Adrenal gland (tissue), 9 donors: ENCODE measurements at regions not wholly inside any gene's neighbourhood (a gene's known extent, or its start where the extent isn't known, plus 50 kb on each side); places are given as distances from the start of the nearest gene placed in this dataset.

ENCODE experiments used
- DNase-seq, 7 donors: peaks; one replicate each; pipeline ENCODE4 v3.0.0-alpha.2; 2019 to 2020
- H3K27ac ChIP-seq, 5 donors: fragments of 200-600 bp; sonication (generic) in 4 of 5; 1 replicate in 3 of 5; 2 replicates in 2 of 5; pipeline versions ENCODE4 v1.5.1 to v1.8.0; 2016 to 2020; ENCODE audit warnings: mild to moderate bottlenecking in 1 of 5
- H3K27me3 ChIP-seq: fragments of 200-600 bp; 2 replicates; pipeline ENCODE4 v1.8.0; 2021
- H3K36me3 ChIP-seq, 2 donors: fragments of 200-600 bp; replicated peaks in 1 of 2; 1 replicate in 1 of 2; 2 replicates in 1 of 2; pipeline versions ENCODE4 v1.5.1 to v1.8.0; 2018 to 2022
- H3K4me1 ChIP-seq, 2 donors: fragments of 200-600 bp; replicated peaks in 1 of 2; 1 replicate in 1 of 2; 2 replicates in 1 of 2; pipeline versions ENCODE4 v1.5.1 to v1.8.0; 2018 to 2021
- H3K4me3 ChIP-seq, 4 donors: fragments of 200-600 bp; sonication (generic) in 3 of 4; one replicate each; pipeline ENCODE4 v1.5.1; 2016 to 2018
- H3K9me3 ChIP-seq, 3 donors: fragments of 200-600 bp; sonication (generic) in 1 of 3; replicated peaks in 1 of 3; 1 replicate in 2 of 3; 2 replicates in 1 of 3; pipeline versions ENCODE4 v1.5.1 to v1.8.0; 2016 to 2021
- CTCF ChIP-seq, 6 experiments: fragments of 450-650 bp in 4 of 6; fragments of 200-600 bp in 2 of 6; sonication (generic) in 1 of 6; IDR thresholded peaks; 1 replicate in 5 of 6; 2 replicates in 1 of 6; pipeline versions ENCODE4 v1.5.1 to v1.8.0; 2016 to 2021; ENCODE audit warnings: antibody characterized with exemption in 6 of 6, mild to moderate bottlenecking in 2 of 6, moderate library complexity in 1 of 6
- POLR2A ChIP-seq, 2 donors: fragments of 450-650 bp; IDR thresholded peaks; one replicate each; pipeline ENCODE4 v1.6.1; 2017; ENCODE audit warnings: antibody characterized with exemption in 2 of 2, mild to moderate bottlenecking in 2 of 2, moderate library complexity in 1 of 2
- WGBS, 4 donors: extraction: QIAGEN DNeasy Blood & Tissue Kit in 2 of 4; methylation state at CpG; one replicate each; pipeline versions ENCODE4 v1.1.5 to v1.1.7; 2013 to 2017; 5-methylcytosine and 5-hydroxymethylcytosine counted together
- intact Hi-C, 2 donors: fragments of 100-400 bp; cut with DNase I; formaldehyde crosslinking; loops; one replicate each; pipeline versions ENCODE4 v1.14.1 to v1.15.0; 2022 to 2023
- donor health status: healthy with polysubstance abuse.
- donor health status: Bipolar disorder and iron deficiency.
- donor health status: DM: yes; HTN: yes; CAD: no.
- donor health status: DM: no; HTN: no; CAD: no.
- donor health status: DM: no; HTN: no; CAD: no.

DNA sequence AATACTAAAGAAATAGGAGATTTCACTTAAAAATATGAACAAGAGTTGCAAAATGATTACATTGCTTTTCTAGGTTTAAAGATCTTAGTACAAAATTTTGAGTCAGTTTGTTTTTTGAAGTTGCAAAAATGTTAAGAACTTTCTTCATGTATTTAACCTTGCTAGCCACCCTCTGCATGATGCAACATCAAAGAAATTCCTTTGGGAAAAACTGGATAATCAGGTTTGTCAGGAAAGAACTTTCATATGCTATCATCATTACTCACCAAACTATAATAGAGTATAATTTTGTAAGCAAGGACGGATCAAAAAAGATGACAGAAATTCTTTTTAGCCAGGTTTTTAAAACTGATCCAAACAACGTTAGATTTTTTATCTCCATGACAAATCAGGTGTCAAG is 116.9 kb upstream of the MRPS30 start:
- Histone ChIP-seq H3K9me3 (no peaks in the 10 kb centered on the region), H3K4me1 (no peaks in the 10 kb centered on the region), H3K27me3 (no peaks in the 10 kb centered on the region), H3K36me3 (no peaks in the 10 kb centered on the region), H3K27ac (no peak overlapping the region), H3K4me3 (no peak overlapping the region)
- no peak for TF ChIP-seq CTCF (IDR thresholded peaks at IDR 0.05)
- TF ChIP-seq POLR2A (IDR thresholded peaks at IDR 0.05) = no peak
- WGBS, 4 donors = 37 to 54% (median 54%) methylated on average over 2 of the region's 2 CpGs
- intact Hi-C loops = no loop called here
- no peak for DNase-seq

DNA sequence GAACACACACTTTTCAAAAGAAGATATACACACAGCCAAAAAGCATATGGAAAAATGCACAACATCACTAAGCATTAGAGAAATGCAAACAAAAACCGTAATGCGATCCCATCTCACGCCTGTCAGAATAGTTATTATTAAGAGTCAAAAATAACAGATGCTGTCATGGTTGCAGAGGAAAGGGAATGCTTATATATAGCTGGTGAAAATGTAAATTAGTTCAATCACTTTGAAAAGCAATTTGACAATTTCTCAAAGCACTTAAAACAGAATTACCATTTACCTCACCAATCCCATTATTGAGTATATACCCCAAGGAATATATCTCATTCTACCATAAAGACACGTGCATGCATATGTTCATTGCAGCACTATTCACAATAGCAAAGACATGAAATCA is 126.8 kb upstream of the MRPS30 start:
- Histone ChIP-seq H3K4me1 (no peaks in the 10 kb centered on the region), H3K4me3 (no peak overlapping the region), H3K9me3 (no peaks in the 10 kb centered on the region), H3K27ac (no peak overlapping the region), H3K36me3 (no peaks in the 10 kb centered on the region), H3K27me3 (no peaks in the 10 kb centered on the region)
- TF ChIP-seq POLR2A (IDR thresholded peaks at IDR 0.05) = no peak
- TF ChIP-seq CTCF (IDR thresholded peaks at IDR 0.05) = no peak
- no peak for DNase-seq
- intact Hi-C loops = no loop called here
- WGBS, 4 donors = 83 to 93% (median 89%) methylated on average over 4 of the region's 4 CpGs

- Histone ChIP-seq H3K4me3 (no peak overlapping the region), H3K4me1 (no peaks in the 10 kb centered on the region), H3K9me3 (no peaks in the 10 kb centered on the region), H3K27me3 (no peaks in the 10 kb centered on the region), H3K36me3 (no peaks in the 10 kb centered on the region), H3K27ac (no peak overlapping the region)
- intact Hi-C loops = no loop called here
- no peak for DNase-seq
- TF ChIP-seq POLR2A (IDR thresholded peaks at IDR 0.05) (no peak), CTCF (IDR thresholded peaks at IDR 0.05) (no peak)
Observed at GRCh38 chr5:44679214-44679613, 129.5 kb upstream of the MRPS30 start.

DNA sequence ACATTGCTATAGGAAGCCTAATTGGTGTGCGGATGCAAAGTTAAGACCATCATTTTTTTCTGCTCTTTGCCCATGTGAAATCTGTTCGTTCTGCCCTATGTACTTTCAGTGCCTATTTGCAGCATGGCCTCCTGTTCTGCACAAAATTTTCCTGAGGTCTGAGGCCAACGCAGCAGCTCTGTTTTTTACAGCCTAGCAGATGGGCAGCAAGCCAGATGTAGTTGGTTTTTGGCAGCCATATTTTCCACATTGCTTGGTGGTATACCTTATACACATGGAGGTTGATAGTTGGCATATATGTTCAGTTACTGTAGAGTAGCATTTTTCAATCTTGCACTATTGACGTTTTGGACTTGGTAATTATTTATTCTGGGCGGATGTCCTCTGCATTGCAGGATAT is 133.5 kb upstream of the MRPS30 start:
- TF ChIP-seq POLR2A (IDR thresholded peaks at IDR 0.05) (no peak), CTCF (IDR thresholded peaks at IDR 0.05) (no peak)

More for the DNA sequence above, 133.5 kb upstream of the MRPS30 start:
- no peaks in the 10 kb centered on the region for H3K27me3 ChIP-seq
- 70 to 80% (median 75%) methylated on average over 5 of the region's 5 CpGs for WGBS, 4 donors
- no peaks in the 10 kb centered on the region for H3K4me1 ChIP-seq
- H3K9me3 ChIP-seq = no peaks in the 10 kb centered on the region
- no peaks in the 10 kb centered on the region for H3K36me3 ChIP-seq
- intact Hi-C loops = no loop called here
- no peak overlapping the region for H3K4me3 ChIP-seq
- no peak for DNase-seq
- H3K27ac ChIP-seq = no peak overlapping the region
